CD4-positive, alpha-beta T cell treated with Interleukin-17A for 4 hours (primary cell): ENCODE measurements at regions not wholly inside any gene's neighbourhood (a gene's known extent, or its start where the extent isn't known, plus 50 kb on each side); places are given as distances from the start of the nearest gene placed in this dataset.

ENCODE experiments used
- DNase-seq: peaks from one replicate; pipeline ENCODE4 v3.0.0-alpha.2; 2020; ENCODE audit warnings: mixed read lengths

GRCh38 chr6:95071464-95071863 is 505.9 kb upstream of the MANEA start:
- no peak for DNase-seq

- DNase-seq = no peak
Measured at GRCh38 chr6:95078457-95078856, 498.9 kb upstream of the MANEA start.

- no peak for DNase-seq
Measured at GRCh38 chr6:95081231-95081630, 496.1 kb upstream of the MANEA start.

GRCh38 chr6:95081949-95082348 is 495.4 kb upstream of the MANEA start:
- DNase-seq = no peak

GRCh38 chr6:95083506-95083905 is 493.8 kb upstream of the MANEA start:
- no peak for DNase-seq

- no peak for DNase-seq
Measured at GRCh38 chr6:95084867-95085266, 492.5 kb upstream of the MANEA start.

- DNase-seq = no peak
Measured at GRCh38 chr6:95087394-95088097, 489.8 kb upstream of the MANEA start.

- DNase-seq = no peak
Measured at GRCh38 chr6:95091823-95092436, 485.4 kb upstream of the MANEA start.

GRCh38 chr6:95093154-95093553 is 484.2 kb upstream of the MANEA start:
- no peak for DNase-seq

- DNase-seq = no peak
Measured at GRCh38 chr6:95094751-95095663, 482.3 kb upstream of the MANEA start.

- DNase-seq = no peak
Measured at GRCh38 chr6:95095855-95096254, 481.5 kb upstream of the MANEA start.

- DNase-seq = no peak
Measured at GRCh38 chr6:95099410-95099809, 477.9 kb upstream of the MANEA start.

- DNase-seq = no peak
Measured at GRCh38 chr6:95109212-95109611, 468.1 kb upstream of the MANEA start.

- no peak for DNase-seq
Measured at GRCh38 chr6:95110767-95111166, 466.6 kb upstream of the MANEA start.

- DNase-seq = no peak
Measured at GRCh38 chr6:95117236-95117635, 460.1 kb upstream of the MANEA start.

- DNase-seq = no peak
Measured at GRCh38 chr6:95119927-95120326, 457.4 kb upstream of the MANEA start.

- no peak for DNase-seq
Measured at GRCh38 chr6:95120984-95121383, 456.4 kb upstream of the MANEA start.

GRCh38 chr6:95127261-95127660 is 450.1 kb upstream of the MANEA start:
- DNase-seq = no peak

GRCh38 chr6:95128439-95128838 is 448.9 kb upstream of the MANEA start:
- DNase-seq = no peak

- DNase-seq = no peak
Measured at GRCh38 chr6:95128947-95129346, 448.4 kb upstream of the MANEA start.

GRCh38 chr6:95133578-95133977 is 443.8 kb upstream of the MANEA start:
- no peak for DNase-seq

- DNase-seq = no peak
Measured at GRCh38 chr6:95135182-95135581, 442.2 kb upstream of the MANEA start.

GRCh38 chr6:95142101-95142500 is 435.2 kb upstream of the MANEA start:
- no peak for DNase-seq
